ENCODE measurements at regions not wholly inside any gene's neighbourhood (a gene's known extent, or its start where the extent isn't known, plus 50 kb on each side); places are given as distances from the start of the nearest gene placed in this dataset.
"Not testable (repeated sequence)": the region's sequence is repeated elsewhere in the genome, so short reads cannot be mapped to it uniquely, and the experiment has no call there.

DNA sequence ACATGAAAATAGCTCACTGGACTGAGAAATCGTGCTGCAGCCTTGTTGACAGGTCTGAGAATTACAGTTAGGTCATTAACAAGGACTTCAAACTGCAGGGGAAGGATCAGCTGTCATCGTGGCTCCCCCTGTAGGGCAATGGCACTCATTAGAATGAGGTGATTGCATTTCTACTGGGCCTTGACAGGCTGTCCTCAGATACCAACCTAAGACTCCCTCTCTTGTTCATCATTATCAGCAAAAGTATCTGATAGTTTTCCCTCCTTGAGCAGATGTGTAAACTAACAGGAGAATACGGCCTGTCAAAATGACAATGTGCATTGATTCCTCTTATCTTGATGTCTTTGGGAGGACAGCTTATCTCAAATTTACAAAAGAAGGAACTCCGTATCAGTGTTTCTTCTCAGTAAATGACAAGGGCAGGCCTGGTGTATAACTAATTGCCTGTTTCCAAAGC is 648.5 kb upstream of the LRRN3 start:
- TF ChIP-seq, protein P1, sequence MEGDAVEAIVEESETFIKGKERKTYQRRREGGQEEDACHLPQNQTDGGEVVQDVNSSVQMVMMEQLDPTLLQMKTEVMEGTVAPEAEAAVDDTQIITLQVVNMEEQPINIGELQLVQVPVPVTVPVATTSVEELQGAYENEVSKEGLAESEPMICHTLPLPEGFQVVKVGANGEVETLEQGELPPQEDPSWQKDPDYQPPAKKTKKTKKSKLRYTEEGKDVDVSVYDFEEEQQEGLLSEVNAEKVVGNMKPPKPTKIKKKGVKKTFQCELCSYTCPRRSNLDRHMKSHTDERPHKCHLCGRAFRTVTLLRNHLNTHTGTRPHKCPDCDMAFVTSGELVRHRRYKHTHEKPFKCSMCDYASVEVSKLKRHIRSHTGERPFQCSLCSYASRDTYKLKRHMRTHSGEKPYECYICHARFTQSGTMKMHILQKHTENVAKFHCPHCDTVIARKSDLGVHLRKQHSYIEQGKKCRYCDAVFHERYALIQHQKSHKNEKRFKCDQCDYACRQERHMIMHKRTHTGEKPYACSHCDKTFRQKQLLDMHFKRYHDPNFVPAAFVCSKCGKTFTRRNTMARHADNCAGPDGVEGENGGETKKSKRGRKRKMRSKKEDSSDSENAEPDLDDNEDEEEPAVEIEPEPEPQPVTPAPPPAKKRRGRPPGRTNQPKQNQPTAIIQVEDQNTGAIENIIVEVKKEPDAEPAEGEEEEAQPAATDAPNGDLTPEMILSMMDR (IDR thresholded peaks at IDR 0.05; ENCODE audit: low read depth, low read length, missing control alignments), result peak; percentile 82
- DNase-seq, result peak; percentile 47
- Histone ChIP-seq H3K27me3 (replicated peaks) (no peaks in the 10 kb centered on the region), H3K4me3 (ENCODE audit: low read depth, low read length) (no peak overlapping the region), H3K27ac (no peak overlapping the region), H3K36me3 (replicated peaks) (no peaks in the 10 kb centered on the region)
- in situ Hi-C loops (cut with HindIII; ENCODE audit: low pct_ligation_motif_present, low sequenced_read_pairs), result no loop called here

DNA sequence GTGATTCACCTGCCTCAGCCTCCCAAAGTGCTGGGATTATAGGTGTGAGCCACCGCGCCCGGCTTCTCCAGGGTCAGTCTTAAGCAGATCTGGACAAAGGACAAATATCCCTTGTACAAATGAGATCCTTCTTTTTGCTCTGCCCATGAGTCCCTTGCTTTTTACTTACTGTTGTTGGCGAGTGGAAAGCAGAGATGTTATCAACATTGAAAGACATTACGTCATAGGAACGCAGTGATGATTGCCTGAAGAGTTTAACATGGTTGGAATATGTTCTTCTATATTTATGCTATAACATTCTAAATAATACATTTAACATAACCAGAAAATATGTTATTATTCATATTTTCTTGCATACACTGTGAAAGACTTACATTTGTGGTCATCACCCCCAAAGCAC is 644.3 kb upstream of the LRRN3 start:
- Histone ChIP-seq H3K27ac (no peak overlapping the region), H3K27me3 (replicated peaks) (no peaks in the 10 kb centered on the region), H3K36me3 (replicated peaks) (no peaks in the 10 kb centered on the region), H3K4me3 (ENCODE audit: low read depth, low read length) (no peak overlapping the region)
- DNase-seq, result no peak
- in situ Hi-C loops (cut with HindIII; ENCODE audit: low pct_ligation_motif_present, low sequenced_read_pairs), result no loop called here
- TF ChIP-seq, protein P1 (IDR thresholded peaks at IDR 0.05; ENCODE audit: low read depth, low read length, missing control alignments), result no peak

DNA sequence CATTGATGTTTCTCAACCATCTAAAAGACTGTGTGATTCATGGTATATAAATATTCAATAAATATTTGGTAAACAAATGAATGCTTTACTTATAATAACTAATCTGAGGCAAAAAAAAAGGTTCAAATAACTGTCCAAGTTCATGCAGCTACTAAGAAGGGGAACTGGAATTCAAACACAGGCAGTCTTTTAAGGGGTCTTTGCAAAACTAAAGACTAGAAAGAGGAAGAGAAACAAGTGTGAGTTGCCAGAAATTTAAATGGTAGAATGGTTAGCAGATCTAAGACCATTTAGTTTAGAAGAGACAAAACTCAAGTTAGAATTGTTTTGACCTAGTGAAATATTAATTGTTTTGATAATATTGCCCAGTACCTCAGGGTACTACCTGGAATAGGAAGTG is 642.0 kb upstream of the LRRN3 start:
- Histone ChIP-seq H3K4me3 (ENCODE audit: low read depth, low read length) (no peak overlapping the region), H3K36me3 (replicated peaks) (no peaks in the 10 kb centered on the region), H3K27ac (no peak overlapping the region), H3K27me3 (replicated peaks) (no peaks in the 10 kb centered on the region)
- no peak for DNase-seq
- TF ChIP-seq, protein P1 (IDR thresholded peaks at IDR 0.05; ENCODE audit: low read depth, low read length, missing control alignments), result no peak
- in situ Hi-C loops (cut with HindIII; ENCODE audit: low pct_ligation_motif_present, low sequenced_read_pairs), result no loop called here

DNA sequence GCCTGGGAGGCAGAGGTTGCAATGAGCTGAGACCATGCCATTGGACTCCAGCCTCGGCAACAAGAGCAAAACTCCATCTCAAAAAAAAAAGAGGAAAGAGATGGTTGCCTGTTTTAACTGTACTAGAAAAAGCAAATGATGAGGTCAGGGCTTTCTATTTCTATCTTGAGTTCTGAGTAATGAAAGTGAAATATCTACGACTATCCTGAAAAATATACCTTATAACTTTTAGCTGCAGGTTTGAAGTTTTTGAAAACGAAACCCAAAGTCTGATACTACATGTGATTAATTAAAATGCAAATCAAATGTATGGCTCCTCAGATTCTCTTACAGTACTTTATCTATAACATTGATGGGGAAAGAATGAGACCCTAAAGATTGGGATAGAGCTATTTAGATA is 636.2 kb upstream of the LRRN3 start:
- TF ChIP-seq, protein P1 (IDR thresholded peaks at IDR 0.05; ENCODE audit: low read depth, low read length, missing control alignments), result no peak
- in situ Hi-C loops (cut with HindIII; ENCODE audit: low pct_ligation_motif_present, low sequenced_read_pairs), result no loop called here
- DNase-seq, result no peak
- Histone ChIP-seq H3K27me3 (replicated peaks) (no peaks in the 10 kb centered on the region), H3K36me3 (replicated peaks) (no peaks in the 10 kb centered on the region), H3K27ac (no peak overlapping the region), H3K4me3 (ENCODE audit: low read depth, low read length) (no peak overlapping the region)

DNA sequence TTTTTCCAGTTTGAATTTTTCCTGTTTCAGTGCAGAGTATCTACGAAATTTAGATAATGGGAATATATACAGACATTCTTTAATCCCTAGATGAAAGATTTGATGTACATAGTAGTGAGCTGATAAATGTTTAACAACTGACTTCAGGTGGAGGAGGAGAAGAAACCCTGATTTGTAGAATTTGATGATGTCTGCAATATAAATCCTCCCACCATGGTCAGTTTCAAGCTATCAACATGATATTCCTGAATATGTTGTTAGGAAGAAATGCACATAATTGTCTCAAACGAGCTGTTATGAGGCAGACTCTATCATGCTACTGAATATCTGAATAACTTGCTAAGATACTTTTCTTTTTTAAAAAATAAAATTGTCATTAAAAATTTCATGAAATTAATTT is 629.3 kb upstream of the LRRN3 start:
- no peak overlapping the region for H3K4me3 ChIP-seq (ENCODE audit: low read depth, low read length)
- in situ Hi-C loops (cut with HindIII; ENCODE audit: low pct_ligation_motif_present, low sequenced_read_pairs), result no loop called here
- no peak overlapping the region for H3K27ac ChIP-seq
- DNase-seq, result no peak
- TF ChIP-seq, protein P1 (IDR thresholded peaks at IDR 0.05; ENCODE audit: low read depth, low read length, missing control alignments), result no peak
- H3K27me3 ChIP-seq (replicated peaks), result no peaks in the 10 kb centered on the region
- no peaks in the 10 kb centered on the region for H3K36me3 ChIP-seq (replicated peaks)

DNA sequence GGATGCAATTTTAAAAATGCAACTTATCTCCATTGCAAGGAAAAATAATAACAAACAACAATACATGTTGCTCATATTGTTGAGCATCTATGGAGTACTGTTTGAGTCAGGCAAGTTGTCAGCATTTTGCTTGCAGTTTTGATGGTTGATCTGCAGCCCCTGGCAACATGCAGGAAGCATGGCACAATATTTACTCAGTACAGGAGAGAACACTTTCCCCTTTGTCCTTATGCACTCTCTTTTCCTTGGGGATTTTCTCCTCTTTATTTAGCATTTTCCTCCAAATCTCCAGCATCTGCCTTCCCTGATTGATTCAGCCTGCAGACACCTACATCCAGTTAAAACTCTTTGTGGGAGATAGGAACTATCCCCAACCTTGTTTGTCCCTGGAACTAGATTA is 620.5 kb upstream of the LRRN3 start:
- no peaks in the 10 kb centered on the region for H3K36me3 ChIP-seq (replicated peaks)
- in situ Hi-C loops (cut with HindIII; ENCODE audit: low pct_ligation_motif_present, low sequenced_read_pairs), result no loop called here
- no peak overlapping the region for H3K4me3 ChIP-seq (ENCODE audit: low read depth, low read length)
- DNase-seq, result no peak
- TF ChIP-seq, protein P1 (IDR thresholded peaks at IDR 0.05; ENCODE audit: low read depth, low read length, missing control alignments), result no peak
- no peaks in the 10 kb centered on the region for H3K27me3 ChIP-seq (replicated peaks)
- no peak overlapping the region for H3K27ac ChIP-seq

DNA sequence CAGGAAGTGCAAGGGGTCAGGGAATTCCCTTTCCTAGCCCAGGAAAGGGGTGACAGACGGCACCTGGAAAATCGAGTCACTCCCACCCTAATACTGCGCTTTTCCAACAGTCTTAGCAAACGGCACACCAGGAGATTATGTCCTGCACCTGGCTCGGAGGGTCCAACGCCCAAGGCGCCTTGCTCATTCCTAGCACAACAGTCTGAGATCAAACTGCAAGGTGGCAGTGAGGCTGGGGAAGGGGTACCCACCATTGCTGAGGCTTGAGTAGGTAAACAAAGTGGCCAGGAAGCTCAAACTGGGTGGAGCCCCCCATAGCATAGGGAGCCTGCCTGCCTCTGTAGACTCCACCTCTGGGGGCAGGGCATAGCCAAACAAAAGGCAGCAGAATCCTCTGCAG is 618.5 kb upstream of the LRRN3 start:
- H3K4me3 ChIP-seq (ENCODE audit: low read depth, low read length); H3K27ac ChIP-seq; DNase-seq; H3K27me3 ChIP-seq (replicated peaks); H3K36me3 ChIP-seq (replicated peaks); in situ Hi-C loops (cut with HindIII; ENCODE audit: low pct_ligation_motif_present, low sequenced_read_pairs): not testable (repeated sequence)
